HG03025 (cell line): ENCODE measurements at regions not wholly inside any gene's neighbourhood (a gene's known extent, or its start where the extent isn't known, plus 50 kb on each side); places are given as distances from the start of the nearest gene placed in this dataset.

ENCODE experiments used
- ATAC-seq: cut with Tn5 transposase; IDR thresholded peaks from one replicate; pipeline ENCODE4 v1.9.1; 2021; ENCODE audit warnings: mild to moderate bottlenecking, moderate library complexity; ENCODE audit not compliant: unreplicated experiment, low FRiP score

GRCh38 chr6:15996030-15996429, 132.9 kb upstream of the MYLIP start:
- no peak for ATAC-seq

GRCh38 chr6:15995493-15995892, 133.4 kb upstream of the MYLIP start:
- no peak for ATAC-seq

DNA sequence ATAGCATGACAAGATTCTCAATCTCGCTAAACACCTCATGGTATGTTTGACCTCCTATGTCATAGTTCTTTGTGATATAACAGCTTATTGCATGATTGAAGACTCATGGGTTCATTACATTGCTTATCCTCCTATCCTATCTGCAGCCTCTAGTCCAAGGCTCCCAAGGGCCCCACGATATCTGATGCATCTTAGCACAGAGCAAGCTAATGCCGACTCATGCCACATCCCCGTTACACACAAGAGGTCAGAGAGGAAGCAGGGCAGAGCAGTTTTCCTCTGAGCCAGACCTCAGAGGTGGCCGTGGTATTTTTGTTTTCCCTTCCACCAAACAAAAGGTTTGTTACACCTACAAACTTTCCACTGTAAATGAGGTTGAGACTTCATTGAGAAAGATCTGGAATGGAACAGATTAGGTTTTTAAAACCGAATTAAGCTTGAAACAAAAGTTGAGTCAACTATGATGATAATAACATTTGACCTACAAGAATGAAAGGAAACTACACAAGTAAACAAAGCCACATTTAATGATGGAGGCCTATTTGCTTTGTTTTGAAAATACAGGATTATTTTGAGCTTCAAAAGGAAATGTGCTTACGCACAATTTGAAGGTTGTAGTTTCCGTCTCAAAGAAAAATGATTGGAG, 133.9 kb upstream of the MYLIP start:
- ATAC-seq: no peak

- no peak for ATAC-seq
Observed at GRCh38 chr6:15993716-15994228, 135.1 kb upstream of the MYLIP start.

GRCh38 chr6:15990179-15990578, 138.7 kb upstream of the MYLIP start:
- no peak for ATAC-seq

DNA sequence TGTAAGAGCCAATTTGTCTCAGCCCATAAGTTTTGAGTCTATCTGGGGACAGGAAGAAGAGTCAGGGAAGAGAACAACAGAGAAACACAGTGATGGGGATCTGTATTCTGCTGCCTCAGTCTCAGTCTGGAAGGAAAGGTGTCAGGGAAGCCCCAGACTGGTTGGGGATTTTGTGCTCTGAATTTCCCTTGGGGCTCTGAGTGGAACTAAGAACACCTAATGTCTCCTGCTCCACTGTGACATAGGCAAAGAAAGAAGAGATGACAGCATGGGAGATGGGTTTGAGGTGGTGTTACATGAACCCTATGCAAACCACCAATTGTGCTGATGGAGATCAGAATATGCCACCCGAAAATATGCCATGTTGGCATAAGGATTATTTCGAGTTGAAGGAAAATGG, 139.5 kb upstream of the MYLIP start:
- ATAC-seq: no peak

DNA sequence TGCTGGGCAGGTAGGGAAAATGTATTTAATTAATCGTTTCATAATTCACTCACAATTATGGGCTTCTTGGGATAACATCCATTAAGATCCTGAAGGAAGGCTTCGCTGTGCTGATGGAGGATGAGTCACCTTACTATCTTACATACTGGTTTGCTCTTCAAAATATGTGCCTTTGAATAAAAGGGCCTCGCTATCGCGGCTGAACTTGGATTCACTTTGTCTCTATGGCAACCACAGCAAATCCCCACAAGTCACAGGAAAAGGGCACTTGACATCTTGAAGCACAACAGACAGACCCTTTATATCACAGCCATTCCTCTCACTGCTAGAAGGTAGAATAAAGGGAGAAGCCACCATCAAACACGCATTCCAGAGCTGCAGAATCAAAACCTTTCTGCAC, 141.3 kb upstream of the MYLIP start:
- no peak for ATAC-seq

DNA sequence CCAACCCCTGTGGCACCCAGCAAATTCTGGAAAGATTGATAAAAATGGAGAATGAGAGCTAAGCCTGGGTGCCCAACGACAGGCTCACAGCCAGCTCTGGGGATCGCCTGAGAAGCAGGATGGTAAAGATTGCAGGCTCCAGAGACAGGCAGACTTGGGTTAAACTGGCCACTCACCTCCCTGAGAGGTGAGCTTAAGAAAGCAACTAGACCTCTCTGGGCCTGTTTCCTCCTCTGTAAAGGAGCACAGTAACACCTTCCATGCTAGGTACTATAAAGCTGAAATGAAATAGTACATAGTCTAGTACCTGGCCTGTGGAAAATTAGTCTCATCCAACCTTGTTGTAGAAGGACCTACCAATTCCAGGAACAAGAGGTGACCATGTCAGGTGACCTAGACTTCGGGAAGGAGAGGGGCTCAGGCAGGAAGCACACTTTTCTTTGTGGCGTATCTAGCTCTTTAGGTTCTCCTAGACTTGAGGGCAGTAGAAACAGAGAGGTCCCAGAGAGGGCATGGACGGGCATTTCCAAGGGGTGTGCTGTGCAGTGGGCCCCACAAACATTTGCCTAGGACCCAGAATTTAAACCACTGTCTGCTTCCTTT, 142.8 kb upstream of the MYLIP start:
- ATAC-seq: no peak

- no peak for ATAC-seq
Observed at GRCh38 chr6:15985379-15985959, 143.4 kb upstream of the MYLIP start.

DNA sequence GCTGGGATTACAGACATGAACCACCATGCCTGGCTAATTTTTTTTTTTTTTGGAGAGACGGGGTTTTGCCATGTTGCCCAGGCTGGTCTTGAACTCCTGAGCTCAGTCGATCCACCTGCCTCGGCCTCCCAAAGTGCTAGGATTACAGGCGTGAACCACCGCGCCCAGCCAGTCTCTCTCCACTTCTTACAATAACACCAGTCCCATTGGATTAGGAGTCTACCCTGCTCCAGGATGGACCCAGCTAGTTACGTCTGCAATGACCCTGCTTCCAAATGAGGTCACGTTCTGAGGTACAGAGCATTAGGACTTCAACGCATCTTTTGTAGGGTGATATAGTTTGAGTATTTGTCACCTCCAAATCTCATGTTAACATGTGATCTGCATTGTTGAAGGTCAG, 146.9 kb upstream of the MYLIP start:
- no peak for ATAC-seq

- no peak for ATAC-seq
Observed at GRCh38 chr6:15980801-15981200, 148.1 kb upstream of the MYLIP start.

DNA sequence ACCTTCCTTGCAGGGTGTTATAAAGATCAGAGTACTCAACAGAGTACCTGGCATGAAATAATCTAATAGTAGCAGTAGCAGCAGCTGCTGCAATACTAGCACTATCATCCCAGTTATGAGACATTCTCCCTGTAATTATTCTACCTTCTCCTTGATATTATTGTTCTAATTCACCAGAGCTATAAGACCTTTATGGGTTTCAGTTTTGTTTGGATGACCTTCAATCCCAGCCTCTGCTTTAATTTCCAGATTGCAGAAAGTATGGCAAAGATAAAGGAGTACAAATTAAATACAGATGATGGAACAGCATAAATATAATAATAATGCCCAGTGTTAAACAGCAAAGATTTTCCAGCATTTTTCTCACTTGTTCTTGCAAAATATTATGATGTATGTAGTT, 150.5 kb upstream of the MYLIP start:
- ATAC-seq: no peak

DNA sequence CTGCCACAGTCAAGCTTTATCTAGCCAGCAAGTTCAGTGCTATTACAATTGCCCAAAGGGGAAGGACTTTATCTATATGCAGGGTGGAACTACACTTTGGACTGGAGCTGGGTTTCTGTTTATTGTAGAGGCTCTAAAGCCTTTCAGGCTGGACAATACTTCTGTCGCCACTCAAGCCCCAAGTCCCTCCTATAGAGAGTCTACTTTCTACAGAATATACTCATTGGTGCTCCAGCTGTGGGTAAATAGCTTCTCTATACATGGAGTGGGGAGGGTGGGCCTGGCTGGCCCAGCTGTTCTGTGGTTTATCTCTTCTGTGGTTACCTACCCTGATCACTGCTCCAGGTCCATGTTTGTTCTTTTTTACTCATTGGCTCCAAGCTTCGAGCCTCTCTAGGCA, 151.8 kb upstream of the MYLIP start:
- ATAC-seq: no peak

- ATAC-seq: no peak
Observed at GRCh38 chr6:15974817-15975216, 154.1 kb upstream of the MYLIP start.

- ATAC-seq: no peak
Observed at GRCh38 chr6:15970517-15970916, 158.4 kb upstream of the MYLIP start.

DNA sequence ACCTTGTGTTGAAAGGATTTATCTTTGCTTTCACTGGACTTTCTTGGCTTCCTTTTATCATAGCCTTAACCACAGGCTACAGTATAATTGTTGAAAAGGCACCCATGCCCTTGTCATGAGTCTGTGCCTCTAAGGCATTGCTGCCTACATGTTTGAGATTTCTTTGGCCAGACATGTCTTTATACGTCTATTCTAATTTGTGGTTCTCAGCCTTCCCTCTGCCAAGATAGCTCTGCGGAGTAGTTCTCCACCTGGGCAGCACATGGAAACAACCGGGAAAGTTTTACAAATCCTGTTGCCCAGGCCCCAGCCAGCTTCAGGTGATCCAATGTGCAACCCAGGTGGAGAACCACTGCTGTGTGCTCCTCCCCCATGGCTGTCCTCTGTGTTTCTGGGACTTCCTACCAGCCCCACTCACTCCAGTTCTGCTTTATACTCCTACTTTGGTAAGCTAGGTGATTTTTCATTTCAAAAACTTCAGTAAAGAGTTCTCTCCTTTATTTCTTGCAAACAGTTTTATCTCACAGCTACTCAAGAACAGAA, 159.6 kb upstream of the MYLIP start:
- no peak for ATAC-seq

GRCh38 chr6:15968519-15968918, 160.4 kb upstream of the MYLIP start:
- no peak for ATAC-seq

DNA sequence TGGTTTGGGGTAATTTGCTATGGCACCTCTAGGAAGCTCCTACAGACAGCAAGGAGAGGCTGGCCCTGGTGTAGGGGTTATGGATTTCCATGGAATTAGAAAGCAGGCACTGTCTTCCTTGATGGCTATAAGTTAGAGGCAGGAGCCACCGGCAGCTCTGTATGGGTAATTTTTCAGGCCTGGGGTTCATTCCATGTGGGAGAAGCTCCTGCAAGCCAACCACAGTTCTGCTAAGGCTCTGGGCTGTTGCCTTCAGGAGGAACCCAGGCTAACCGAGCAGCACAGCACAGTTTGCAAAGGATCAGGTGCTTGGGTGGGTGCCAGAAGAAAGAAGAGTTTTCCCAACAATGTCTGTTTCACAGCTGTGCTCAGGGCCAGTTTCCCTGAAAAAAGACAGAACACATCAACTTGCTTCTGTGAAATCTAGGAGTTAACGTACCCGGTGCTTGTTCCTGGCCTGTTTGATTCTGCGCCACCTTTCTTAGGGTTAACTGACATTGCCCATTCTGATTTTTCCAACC, 162.8 kb upstream of the MYLIP start:
- no peak for ATAC-seq

- ATAC-seq: no peak
Observed at GRCh38 chr6:15962449-15962764, 166.5 kb upstream of the MYLIP start.

DNA sequence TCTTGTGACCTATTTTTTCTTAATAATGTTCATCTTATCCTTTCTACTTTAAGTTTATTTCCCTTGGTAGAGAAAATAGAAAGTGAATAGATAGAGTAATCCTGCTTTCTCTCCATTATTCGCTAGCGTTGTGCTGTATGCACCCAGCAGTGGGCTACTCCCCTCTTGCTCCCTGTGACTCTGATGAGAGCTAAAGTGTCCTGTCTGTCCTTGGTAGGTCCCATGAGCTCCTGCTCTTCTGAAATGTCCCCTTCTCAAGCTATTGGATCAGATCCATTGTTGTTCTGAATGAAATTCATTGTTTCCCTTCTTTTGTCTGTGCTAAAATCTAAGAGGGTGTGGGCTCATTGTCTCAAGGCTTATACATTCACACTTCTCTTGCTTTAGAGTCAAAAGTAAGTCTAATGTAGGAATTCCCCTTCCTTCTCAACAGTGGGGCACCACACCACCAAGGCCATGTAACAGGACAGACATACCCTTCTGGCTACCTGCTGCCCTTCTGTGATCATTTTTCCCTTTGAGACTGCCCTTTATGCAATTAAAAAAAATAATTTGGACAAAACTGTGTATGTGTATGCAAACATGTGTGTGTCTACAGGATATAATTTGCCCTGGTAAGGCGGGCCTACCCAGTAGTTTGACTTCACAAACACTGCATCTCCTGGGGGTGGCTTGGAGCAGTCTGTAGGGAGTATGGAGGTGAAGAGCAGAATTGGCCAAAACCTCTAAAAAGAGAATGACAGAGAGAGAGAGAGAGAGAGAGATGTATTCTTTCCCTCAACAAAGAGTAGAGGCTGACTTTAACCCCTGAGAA, 167.0 kb upstream of the MYLIP start:
- ATAC-seq: no peak
